ENCODE measurements at regions not wholly inside any gene's neighbourhood (a gene's known extent, or its start where the extent isn't known, plus 50 kb on each side); places are given as distances from the start of the nearest gene placed in this dataset.

GRCh38 chr7:156019776-156020565, 207.7 kb upstream of the SHH start:
- CTCF ChIA-PET = no interaction called here
- Mint-ChIP-seq H3K27ac (peak overlapping the region; percentile 71), H3K36me3 (ENCODE audit: low read depth) (no peaks in the 10 kb centered on the region), H3K27me3 (peaks cover 2% of the 10 kb centered on the region), H3K4me3 (no peak overlapping the region), H3K9me3 (peaks cover 10% of the 10 kb centered on the region), H3K4me1 (ENCODE audit: low read depth) (peaks cover 14% of the 10 kb centered on the region)
- TF ChIP-seq CTCF (IDR thresholded peaks at IDR 0.05) = no peak
- DNase-seq (peak; percentile 52), ATAC-seq (peak; percentile 76)
- intact Hi-C loops (cut with micrococcal nuclease) = no loop called here
- POLR2A ChIA-PET = no interaction called here

DNA sequence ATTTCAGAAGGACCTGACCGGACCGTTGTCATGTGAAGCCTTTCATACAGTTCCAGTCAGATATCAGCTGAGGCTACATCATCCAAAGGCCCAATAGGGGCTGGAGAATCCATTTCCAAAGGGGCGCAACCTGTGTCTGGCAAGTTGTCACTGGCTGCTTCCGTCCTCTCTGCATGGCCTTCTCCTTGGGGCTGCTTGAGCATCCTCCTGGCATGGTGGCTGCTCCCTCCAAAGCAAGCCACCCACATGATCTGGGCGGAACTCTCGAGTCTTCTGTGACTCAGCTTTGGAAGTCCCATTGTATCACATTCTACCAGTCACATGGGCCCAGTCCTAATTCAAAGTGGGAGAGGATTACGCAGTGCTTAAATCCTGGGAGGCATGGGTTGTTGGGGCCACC, 207.0 kb upstream of the SHH start:
- no peak for TF ChIP-seq CTCF (IDR thresholded peaks at IDR 0.05)
- intact Hi-C loops (cut with micrococcal nuclease) = no loop called here
- no peaks in the 10 kb centered on the region for H3K36me3 Mint-ChIP-seq (ENCODE audit: low read depth)
- H3K27me3 Mint-ChIP-seq = peaks cover 2% of the 10 kb centered on the region
- H3K9me3 Mint-ChIP-seq = peaks cover 10% of the 10 kb centered on the region
- ATAC-seq (no peak), DNase-seq (no peak)
- peaks cover 16% of the 10 kb centered on the region for H3K4me1 Mint-ChIP-seq (ENCODE audit: low read depth)
- no peak overlapping the region for H3K4me3 Mint-ChIP-seq
- CTCF ChIA-PET = no interaction called here
- no peak overlapping the region for H3K27ac Mint-ChIP-seq
- POLR2A ChIA-PET = no interaction called here

- Mint-ChIP-seq H3K9me3 (peaks cover 15% of the 10 kb centered on the region), H3K36me3 (ENCODE audit: low read depth) (peaks cover 4% of the 10 kb centered on the region), H3K27me3 (peaks cover 2% of the 10 kb centered on the region), H3K4me1 (ENCODE audit: low read depth) (peaks cover 19% of the 10 kb centered on the region), H3K4me3 (no peak overlapping the region), H3K27ac (no peak overlapping the region)
- intact Hi-C loops (cut with micrococcal nuclease) = no loop called here
- TF ChIP-seq CTCF (IDR thresholded peaks at IDR 0.05) = no peak
- ChIA-PET CTCF (no interaction called here), POLR2A (no interaction called here)
- ATAC-seq = no peak
- no peak for DNase-seq
Measured at GRCh38 chr7:156017916-156018700, 205.8 kb upstream of the SHH start.

GRCh38 chr7:156017431-156017830, 205.2 kb upstream of the SHH start:
- no peak for ATAC-seq
- H3K4me3 Mint-ChIP-seq = no peak overlapping the region

More at GRCh38 chr7:156017431-156017830, 205.2 kb upstream of the SHH start:
- TF ChIP-seq CTCF (IDR thresholded peaks at IDR 0.05) = no peak
- Mint-ChIP-seq H3K4me1 (ENCODE audit: low read depth) (peaks cover 19% of the 10 kb centered on the region), H3K9me3 (peaks cover 16% of the 10 kb centered on the region), H3K36me3 (ENCODE audit: low read depth) (peaks cover 5% of the 10 kb centered on the region), H3K27me3 (peaks cover 2% of the 10 kb centered on the region), H3K27ac (no peak overlapping the region)
- POLR2A ChIA-PET = no interaction called here
- CTCF ChIA-PET = no interaction called here
- intact Hi-C loops (cut with micrococcal nuclease) = no loop called here
- DNase-seq = no peak
